GM23338 (cell line): ENCODE measurements at regions not wholly inside any gene's neighbourhood (a gene's known extent, or its start where the extent isn't known, plus 50 kb on each side); places are given as distances from the start of the nearest gene placed in this dataset.

Experiments
- ATAC-seq: fragments of 200-7000 bp; cut with Tn5 transposase; 3 replicates; pipeline ENCODE4 v1.9.1; 2020
- DNase-seq: peaks from one replicate; pipeline ENCODE4 v3.0.0-alpha.2; 2015; ENCODE audit warnings: low spot score
- H2AFZ ChIP-seq: fragments of 200-600 bp; sonication (generic); 2 replicates; pipeline ENCODE4 v1.8.0; 2016; ENCODE audit warnings: antibody characterized with exemption, mild to moderate bottlenecking, moderate library complexity
- H3F3A ChIP-seq: fragments of 200-600 bp; sonication (generic); replicated peaks from 2 replicates; pipeline ENCODE4 v1.8.0; 2017; ENCODE audit warnings: antibody characterized with exemption, mixed run types, low read depth
- H3K27ac ChIP-seq: fragments of 200-600 bp; sonication (generic); 2 replicates; pipeline ENCODE4 v1.6.1; 2016; ENCODE audit warnings: low read depth
- H3K27me3 ChIP-seq: fragments of 200-600 bp; sonication (generic); 2 replicates; pipeline ENCODE4 v1.8.0; 2016; ENCODE audit warnings: mild to moderate bottlenecking, mixed run types, moderate library complexity; ENCODE audit not compliant: insufficient read depth
- H3K36me3 ChIP-seq: fragments of 200-600 bp; sonication (generic); 2 replicates; pipeline ENCODE4 v1.8.0; 2016; ENCODE audit warnings: mild to moderate bottlenecking; ENCODE audit not compliant: insufficient read depth
- H3K4me1 ChIP-seq: fragments of 200-600 bp; sonication (generic); 2 replicates; pipeline ENCODE4 v1.8.0; 2016; ENCODE audit warnings: mild to moderate bottlenecking, moderate library complexity; ENCODE audit not compliant: insufficient read depth
- H3K4me2 ChIP-seq: fragments of 200-600 bp; sonication (generic); 2 replicates; pipeline ENCODE4 v1.7.1; 2017; ENCODE audit warnings: mixed run types
- H3K4me3 ChIP-seq: fragments of 200-600 bp; sonication (generic); 2 replicates; pipeline ENCODE4 v1.6.1; 2016; ENCODE audit warnings: mixed run types
- H3K79me2 ChIP-seq: fragments of 200-600 bp; sonication (generic); replicated peaks from 2 replicates; pipeline ENCODE4 v1.8.0; 2017; ENCODE audit warnings: mild to moderate bottlenecking; ENCODE audit not compliant: insufficient read depth
- H3K9me2 ChIP-seq: fragments of 200-600 bp; sonication (generic); 2 replicates; pipeline ENCODE4 v1.8.0; 2017; ENCODE audit not compliant: insufficient read depth
- H4K20me1 ChIP-seq: fragments of 200-600 bp; sonication (generic); replicated peaks from 2 replicates; pipeline ENCODE4 v1.8.0; 2017; ENCODE audit warnings: mild to moderate bottlenecking; ENCODE audit not compliant: insufficient read depth
- H3K27ac Mint-ChIP-seq: 2 replicates; pipeline ENCODE4 v1.8.0; 2020; ENCODE audit warnings: inconsistent platforms, mild to moderate bottlenecking, moderate library complexity, mixed read lengths
- H3K27me3 Mint-ChIP-seq: 3 replicates; pipeline ENCODE4 v1.8.0; 2022; ENCODE audit warnings: low read depth, mild to moderate bottlenecking, moderate library complexity, mixed read lengths, inconsistent platforms; ENCODE audit not compliant: insufficient read depth, poor library complexity
- H3K36me3 Mint-ChIP-seq: 3 replicates; pipeline ENCODE4 v1.8.0; 2021; ENCODE audit warnings: low read depth, mild to moderate bottlenecking, inconsistent platforms, moderate library complexity, mixed read lengths
- H3K4me1 Mint-ChIP-seq: 3 replicates; pipeline ENCODE4 v1.8.0; 2020; ENCODE audit warnings: mild to moderate bottlenecking, inconsistent platforms, mixed read lengths
- H3K4me3 Mint-ChIP-seq: 3 replicates; pipeline ENCODE4 v1.8.0; 2021; ENCODE audit warnings: moderate library complexity, mild to moderate bottlenecking, inconsistent platforms, mixed read lengths
- H3K9me3 Mint-ChIP-seq: 3 replicates; pipeline ENCODE4 v1.8.0; 2020; ENCODE audit warnings: moderate library complexity, mild to moderate bottlenecking, inconsistent platforms, mixed read lengths
- CREB1 ChIP-seq: fragments of 250-450 bp; sonication (Bioruptor Pico); IDR thresholded peaks from 2 replicates; pipeline ENCODE4 v1.5.0; 2020; ENCODE audit warnings: low read depth, mild to moderate bottlenecking, moderate library complexity
- CTCF ChIP-seq, 2 experiments: fragments of 200-600 bp in 1 of 2; sonication (generic) in 1 of 2; conservative IDR thresholded peaks; 2 replicates each; pipeline versions ENCODE4 v1.5.1 to v1.6.1; 2016 to 2017; ENCODE audit warnings: antibody characterized with exemption in 2 of 2, low read depth in 2 of 2, mild to moderate bottlenecking in 2 of 2, moderate library complexity in 1 of 2
- EZH2 ChIP-seq: fragments of 200-600 bp; sonication (generic); IDR thresholded peaks from one replicate; pipeline ENCODE4 v1.8.0; 2017; ENCODE audit warnings: antibody characterized with exemption, mild to moderate bottlenecking, low read depth; ENCODE audit not compliant: unreplicated experiment
- EZH2phosphoT487 ChIP-seq: fragments of 200-600 bp; sonication (generic); IDR thresholded peaks from one replicate; pipeline ENCODE4 v1.8.1; 2018; ENCODE audit warnings: antibody characterized with exemption; ENCODE audit not compliant: unreplicated experiment
- JUNB ChIP-seq: IDR thresholded peaks from one replicate; pipeline ENCODE4 v1.6.1; 2016; ENCODE audit warnings: antibody characterized with exemption; ENCODE audit not compliant: unreplicated experiment
- NANOG ChIP-seq: IDR thresholded peaks from 2 replicates; pipeline ENCODE4 v1.6.1; 2016; ENCODE audit warnings: antibody characterized with exemption, borderline replicate concordance
- POLR2AphosphoS5 ChIP-seq: IDR thresholded peaks from 2 replicates; pipeline ENCODE4 v1.6.1; 2016; ENCODE audit warnings: antibody characterized with exemption, low read depth
- STAT1 ChIP-seq: IDR thresholded peaks from one replicate; pipeline ENCODE4 v1.6.1; 2016; ENCODE audit warnings: antibody characterized with exemption; ENCODE audit not compliant: unreplicated experiment
- ZNF114 ChIP-seq: fragments of 250-450 bp; sonication (Bioruptor Pico); IDR thresholded peaks from 2 replicates; pipeline ENCODE4 v1.5.0; 2020; ENCODE audit warnings: mild to moderate bottlenecking, moderate library complexity
- ZNF331 ChIP-seq: fragments of 250-450 bp; sonication (Bioruptor Pico); IDR thresholded peaks from 2 replicates; pipeline ENCODE4 v1.5.0; 2020; ENCODE audit warnings: low read depth, mild to moderate bottlenecking, moderate library complexity
- TF ChIP-seq, protein P1 (sequence below): fragments of 250-450 bp; sonication (Bioruptor Pico); IDR thresholded peaks from 2 replicates; pipeline ENCODE4 v1.5.0; 2020; ENCODE audit warnings: mild to moderate bottlenecking, moderate library complexity
- TF ChIP-seq, protein P2 (sequence below): IDR thresholded peaks from one replicate; pipeline ENCODE4 v1.6.1; 2018; ENCODE audit warnings: antibody characterized with exemption; ENCODE audit not compliant: unreplicated experiment
- TF ChIP-seq, protein P3 (sequence below): IDR thresholded peaks from 2 replicates; pipeline ENCODE4 v1.6.1; 2016; ENCODE audit warnings: antibody characterized with exemption

- Mint-ChIP-seq H3K27ac (no peak overlapping the region), H3K4me3 (no peak overlapping the region)
Observed at GRCh38 chr7:86930554-86931307, 128.7 kb downstream of the ELAPOR2 start.

More at GRCh38 chr7:86930554-86931307, 128.7 kb downstream of the ELAPOR2 start:
- DNase-seq (no peak), ATAC-seq (no peak)
- Mint-ChIP-seq H3K4me1 (peaks cover 6% of the 10 kb centered on the region; the same call in 2 of the 3 replicates), H3K36me3 (no peaks in the 10 kb centered on the region), H3K27me3 (peaks cover 5% of the 10 kb centered on the region), H3K9me3 (no peaks in the 10 kb centered on the region)
- Histone ChIP-seq H3K4me1 (no peaks in the 10 kb centered on the region), H3K9me2 (no peaks in the 10 kb centered on the region), H3F3A (no peaks in the 10 kb centered on the region), H3K27ac (0 out of 2 replicates have a peak overlapping the region, but pooled peaks have one; percentile 11), H3K4me2 (no peak overlapping the region), H3K4me3 (no peak overlapping the region), H2AFZ (no peak overlapping the region), H4K20me1 (no peaks in the 10 kb centered on the region), H3K79me2 (no peaks in the 10 kb centered on the region), H3K36me3 (no peaks in the 10 kb centered on the region), H3K27me3 (no peaks in the 10 kb centered on the region)
- TF ChIP-seq ZNF331 (no peak), CTCF (conservative IDR thresholded peaks at IDR 0.05; ENCODE audit: low read depth in 2 of 2) (no peak), CREB1 (CRISPR knock-in tag) (no peak), STAT1 (no peak), EZH2 (no peak), POLR2AphosphoS5 (no peak), ZNF114 (no peak), EZH2phosphoT487 (no peak), NANOG (no peak), JUNB (no peak)
- TF ChIP-seq, protein P1, sequence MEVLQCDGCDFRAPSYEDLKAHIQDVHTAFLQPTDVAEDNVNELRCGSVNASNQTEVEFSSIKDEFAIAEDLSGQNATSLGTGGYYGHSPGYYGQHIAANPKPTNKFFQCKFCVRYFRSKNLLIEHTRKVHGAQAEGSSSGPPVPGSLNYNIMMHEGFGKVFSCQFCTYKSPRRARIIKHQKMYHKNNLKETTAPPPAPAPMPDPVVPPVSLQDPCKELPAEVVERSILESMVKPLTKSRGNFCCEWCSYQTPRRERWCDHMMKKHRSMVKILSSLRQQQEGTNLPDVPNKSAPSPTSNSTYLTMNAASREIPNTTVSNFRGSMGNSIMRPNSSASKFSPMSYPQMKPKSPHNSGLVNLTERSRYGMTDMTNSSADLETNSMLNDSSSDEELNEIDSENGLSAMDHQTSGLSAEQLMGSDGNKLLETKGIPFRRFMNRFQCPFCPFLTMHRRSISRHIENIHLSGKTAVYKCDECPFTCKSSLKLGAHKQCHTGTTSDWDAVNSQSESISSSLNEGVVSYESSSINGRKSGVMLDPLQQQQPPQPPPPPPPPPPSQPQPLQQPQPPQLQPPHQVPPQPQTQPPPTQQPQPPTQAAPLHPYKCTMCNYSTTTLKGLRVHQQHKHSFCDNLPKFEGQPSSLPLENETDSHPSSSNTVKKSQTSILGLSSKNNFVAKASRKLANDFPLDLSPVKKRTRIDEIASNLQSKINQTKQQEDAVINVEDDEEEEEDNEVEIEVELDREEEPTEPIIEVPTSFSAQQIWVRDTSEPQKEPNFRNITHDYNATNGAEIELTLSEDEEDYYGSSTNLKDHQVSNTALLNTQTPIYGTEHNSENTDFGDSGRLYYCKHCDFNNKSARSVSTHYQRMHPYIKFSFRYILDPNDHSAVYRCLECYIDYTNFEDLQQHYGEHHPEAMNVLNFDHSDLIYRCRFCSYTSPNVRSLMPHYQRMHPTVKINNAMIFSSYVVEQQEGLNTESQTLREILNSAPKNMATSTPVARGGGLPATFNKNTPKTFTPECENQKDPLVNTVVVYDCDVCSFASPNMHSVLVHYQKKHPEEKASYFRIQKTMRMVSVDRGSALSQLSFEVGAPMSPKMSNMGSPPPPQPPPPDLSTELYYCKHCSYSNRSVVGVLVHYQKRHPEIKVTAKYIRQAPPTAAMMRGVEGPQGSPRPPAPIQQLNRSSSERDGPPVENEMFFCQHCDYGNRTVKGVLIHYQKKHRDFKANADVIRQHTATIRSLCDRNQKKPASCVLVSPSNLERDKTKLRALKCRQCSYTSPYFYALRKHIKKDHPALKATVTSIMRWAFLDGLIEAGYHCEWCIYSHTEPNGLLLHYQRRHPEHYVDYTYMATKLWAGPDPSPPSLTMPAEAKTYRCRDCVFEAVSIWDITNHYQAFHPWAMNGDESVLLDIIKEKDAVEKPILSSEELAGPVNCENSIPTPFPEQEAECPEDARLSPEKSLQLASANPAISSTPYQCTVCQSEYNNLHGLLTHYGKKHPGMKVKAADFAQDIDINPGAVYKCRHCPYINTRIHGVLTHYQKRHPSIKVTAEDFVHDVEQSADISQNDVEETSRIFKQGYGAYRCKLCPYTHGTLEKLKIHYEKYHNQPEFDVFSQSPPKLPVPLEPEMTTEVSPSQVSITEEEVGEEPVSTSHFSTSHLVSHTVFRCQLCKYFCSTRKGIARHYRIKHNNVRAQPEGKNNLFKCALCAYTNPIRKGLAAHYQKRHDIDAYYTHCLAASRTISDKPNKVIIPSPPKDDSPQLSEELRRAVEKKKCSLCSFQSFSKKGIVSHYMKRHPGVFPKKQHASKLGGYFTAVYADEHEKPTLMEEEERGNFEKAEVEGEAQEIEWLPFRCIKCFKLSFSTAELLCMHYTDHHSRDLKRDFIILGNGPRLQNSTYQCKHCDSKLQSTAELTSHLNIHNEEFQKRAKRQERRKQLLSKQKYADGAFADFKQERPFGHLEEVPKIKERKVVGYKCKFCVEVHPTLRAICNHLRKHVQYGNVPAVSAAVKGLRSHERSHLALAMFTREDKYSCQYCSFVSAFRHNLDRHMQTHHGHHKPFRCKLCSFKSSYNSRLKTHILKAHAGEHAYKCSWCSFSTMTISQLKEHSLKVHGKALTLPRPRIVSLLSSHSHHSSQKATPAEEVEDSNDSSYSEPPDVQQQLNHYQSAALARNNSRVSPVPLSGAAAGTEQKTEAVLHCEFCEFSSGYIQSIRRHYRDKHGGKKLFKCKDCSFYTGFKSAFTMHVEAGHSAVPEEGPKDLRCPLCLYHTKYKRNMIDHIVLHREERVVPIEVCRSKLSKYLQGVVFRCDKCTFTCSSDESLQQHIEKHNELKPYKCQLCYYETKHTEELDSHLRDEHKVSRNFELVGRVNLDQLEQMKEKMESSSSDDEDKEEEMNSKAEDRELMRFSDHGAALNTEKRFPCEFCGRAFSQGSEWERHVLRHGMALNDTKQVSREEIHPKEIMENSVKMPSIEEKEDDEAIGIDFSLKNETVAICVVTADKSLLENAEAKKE (CRISPR knock-in tag), result no peak
- TF ChIP-seq, protein P2, sequence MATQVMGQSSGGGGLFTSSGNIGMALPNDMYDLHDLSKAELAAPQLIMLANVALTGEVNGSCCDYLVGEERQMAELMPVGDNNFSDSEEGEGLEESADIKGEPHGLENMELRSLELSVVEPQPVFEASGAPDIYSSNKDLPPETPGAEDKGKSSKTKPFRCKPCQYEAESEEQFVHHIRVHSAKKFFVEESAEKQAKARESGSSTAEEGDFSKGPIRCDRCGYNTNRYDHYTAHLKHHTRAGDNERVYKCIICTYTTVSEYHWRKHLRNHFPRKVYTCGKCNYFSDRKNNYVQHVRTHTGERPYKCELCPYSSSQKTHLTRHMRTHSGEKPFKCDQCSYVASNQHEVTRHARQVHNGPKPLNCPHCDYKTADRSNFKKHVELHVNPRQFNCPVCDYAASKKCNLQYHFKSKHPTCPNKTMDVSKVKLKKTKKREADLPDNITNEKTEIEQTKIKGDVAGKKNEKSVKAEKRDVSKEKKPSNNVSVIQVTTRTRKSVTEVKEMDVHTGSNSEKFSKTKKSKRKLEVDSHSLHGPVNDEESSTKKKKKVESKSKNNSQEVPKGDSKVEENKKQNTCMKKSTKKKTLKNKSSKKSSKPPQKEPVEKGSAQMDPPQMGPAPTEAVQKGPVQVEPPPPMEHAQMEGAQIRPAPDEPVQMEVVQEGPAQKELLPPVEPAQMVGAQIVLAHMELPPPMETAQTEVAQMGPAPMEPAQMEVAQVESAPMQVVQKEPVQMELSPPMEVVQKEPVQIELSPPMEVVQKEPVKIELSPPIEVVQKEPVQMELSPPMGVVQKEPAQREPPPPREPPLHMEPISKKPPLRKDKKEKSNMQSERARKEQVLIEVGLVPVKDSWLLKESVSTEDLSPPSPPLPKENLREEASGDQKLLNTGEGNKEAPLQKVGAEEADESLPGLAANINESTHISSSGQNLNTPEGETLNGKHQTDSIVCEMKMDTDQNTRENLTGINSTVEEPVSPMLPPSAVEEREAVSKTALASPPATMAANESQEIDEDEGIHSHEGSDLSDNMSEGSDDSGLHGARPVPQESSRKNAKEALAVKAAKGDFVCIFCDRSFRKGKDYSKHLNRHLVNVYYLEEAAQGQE, result no peak
- TF ChIP-seq, protein P3, sequence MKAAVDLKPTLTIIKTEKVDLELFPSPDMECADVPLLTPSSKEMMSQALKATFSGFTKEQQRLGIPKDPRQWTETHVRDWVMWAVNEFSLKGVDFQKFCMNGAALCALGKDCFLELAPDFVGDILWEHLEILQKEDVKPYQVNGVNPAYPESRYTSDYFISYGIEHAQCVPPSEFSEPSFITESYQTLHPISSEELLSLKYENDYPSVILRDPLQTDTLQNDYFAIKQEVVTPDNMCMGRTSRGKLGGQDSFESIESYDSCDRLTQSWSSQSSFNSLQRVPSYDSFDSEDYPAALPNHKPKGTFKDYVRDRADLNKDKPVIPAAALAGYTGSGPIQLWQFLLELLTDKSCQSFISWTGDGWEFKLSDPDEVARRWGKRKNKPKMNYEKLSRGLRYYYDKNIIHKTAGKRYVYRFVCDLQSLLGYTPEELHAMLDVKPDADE, result no peak
